AML-193 (cell line): ENCODE measurements at regions not wholly inside any gene's neighbourhood (a gene's known extent, or its start where the extent isn't known, plus 50 kb on each side); places are given as distances from the start of the nearest gene placed in this dataset.

Source experiments
- DNase-seq, 2 experiments: peaks; one replicate each; lab custom pipeline; 2025; lab: John Stamatoyannopoulos, UW

- no peak for DNase-seq
These were observed 663.8 kb upstream of the KLF4 start for GRCh38 chr9:108153416-108153815.

- DNase-seq, result no peak
These were observed 661.4 kb upstream of the KLF4 start for GRCh38 chr9:108150736-108151586.

- DNase-seq, result no peak
These were observed 659.8 kb upstream of the KLF4 start for GRCh38 chr9:108149326-108149725.

- DNase-seq, result no peak
These were observed 653.1 kb upstream of the KLF4 start for GRCh38 chr9:108142504-108143201.

- DNase-seq, result no peak
These were observed 652.6 kb upstream of the KLF4 start for GRCh38 chr9:108142142-108142503.

- DNase-seq, result no peak
These were observed 650.3 kb upstream of the KLF4 start for GRCh38 chr9:108139900-108140299.

- no peak for DNase-seq
These were observed 648.9 kb upstream of the KLF4 start for GRCh38 chr9:108138516-108138915.

GRCh38 chr9:108136656-108137055, 647.1 kb upstream of the KLF4 start:
- no peak for DNase-seq

GRCh38 chr9:108134486-108135128, 645.0 kb upstream of the KLF4 start:
- DNase-seq, result no peak

GRCh38 chr9:108133680-108134079, 644.1 kb upstream of the KLF4 start:
- DNase-seq, result no peak

GRCh38 chr9:108133101-108133500, 643.5 kb upstream of the KLF4 start:
- no peak for DNase-seq

- DNase-seq, result no peak
These were observed 641.3 kb upstream of the KLF4 start for GRCh38 chr9:108130905-108131304.

GRCh38 chr9:108125625-108126024, 636.1 kb upstream of the KLF4 start:
- peak in 1 of 2 experiments; percentile 0 for DNase-seq

GRCh38 chr9:108119530-108120113, 630.1 kb upstream of the KLF4 start:
- DNase-seq, result no peak

- no peak for DNase-seq
These were observed 628.2 kb upstream of the KLF4 start for GRCh38 chr9:108117795-108118194.

GRCh38 chr9:108117306-108117705, 627.7 kb upstream of the KLF4 start:
- no peak for DNase-seq

- no peak for DNase-seq
These were observed 624.0 kb upstream of the KLF4 start for GRCh38 chr9:108113596-108113995.

- no peak for DNase-seq
These were observed 620.5 kb upstream of the KLF4 start for GRCh38 chr9:108109927-108110690.

GRCh38 chr9:108108852-108109448, 619.4 kb upstream of the KLF4 start:
- no peak for DNase-seq

- DNase-seq, result no peak
These were observed 618.8 kb upstream of the KLF4 start for GRCh38 chr9:108108280-108108851.

- no peak for DNase-seq
These were observed 616.3 kb upstream of the KLF4 start for GRCh38 chr9:108105885-108106284.
